ENCODE measurements at regions not wholly inside any gene's neighbourhood (a gene's known extent, or its start where the extent isn't known, plus 50 kb on each side); places are given as distances from the start of the nearest gene placed in this dataset.

GRCh38 chr20:12928358-12928754, 80.4 kb upstream of the SPTLC3 start:
- H3K9ac ChIP-seq (ENCODE audit: low read length) = peak overlapping the region; percentile 35
- no peak overlapping the region for H2AFZ ChIP-seq (ENCODE audit: low read length)
- ChIA-PET POLR2A (ENCODE audit: unreplicated experiment) (no interaction called here), CTCF (interaction anchor here (0.9 to 3.1 kb wide), 2 partner anchors 38 to 102 kb away, joined by 3 to 25 read pairs; no protein-coding TSS in a partner anchor)
- TF ChIP-seq EZH2 (IDR thresholded peaks at IDR 0.05; ENCODE audit: low read length, unreplicated experiment) (no peak), EZH2phosphoT487 (IDR thresholded peaks at IDR 0.05; ENCODE audit: borderline replicate concordance, low read length) (no peak)
- TF ChIP-seq, protein P1, sequence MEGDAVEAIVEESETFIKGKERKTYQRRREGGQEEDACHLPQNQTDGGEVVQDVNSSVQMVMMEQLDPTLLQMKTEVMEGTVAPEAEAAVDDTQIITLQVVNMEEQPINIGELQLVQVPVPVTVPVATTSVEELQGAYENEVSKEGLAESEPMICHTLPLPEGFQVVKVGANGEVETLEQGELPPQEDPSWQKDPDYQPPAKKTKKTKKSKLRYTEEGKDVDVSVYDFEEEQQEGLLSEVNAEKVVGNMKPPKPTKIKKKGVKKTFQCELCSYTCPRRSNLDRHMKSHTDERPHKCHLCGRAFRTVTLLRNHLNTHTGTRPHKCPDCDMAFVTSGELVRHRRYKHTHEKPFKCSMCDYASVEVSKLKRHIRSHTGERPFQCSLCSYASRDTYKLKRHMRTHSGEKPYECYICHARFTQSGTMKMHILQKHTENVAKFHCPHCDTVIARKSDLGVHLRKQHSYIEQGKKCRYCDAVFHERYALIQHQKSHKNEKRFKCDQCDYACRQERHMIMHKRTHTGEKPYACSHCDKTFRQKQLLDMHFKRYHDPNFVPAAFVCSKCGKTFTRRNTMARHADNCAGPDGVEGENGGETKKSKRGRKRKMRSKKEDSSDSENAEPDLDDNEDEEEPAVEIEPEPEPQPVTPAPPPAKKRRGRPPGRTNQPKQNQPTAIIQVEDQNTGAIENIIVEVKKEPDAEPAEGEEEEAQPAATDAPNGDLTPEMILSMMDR (conservative IDR thresholded peaks at IDR 0.05; ENCODE audit: low read depth, low read length) = no peak
- no peaks in the 10 kb centered on the region for H4K20me1 ChIP-seq (ENCODE audit: low read length)
- H3K4me1 ChIP-seq (ENCODE audit: insufficient read depth, low read length) = peaks cover 54% of the 10 kb centered on the region
- H3K79me2 ChIP-seq (ENCODE audit: low read length) = no peaks in the 10 kb centered on the region
- H3K9me2 ChIP-seq (replicated peaks; ENCODE audit: low read length) = no peaks in the 10 kb centered on the region
- H3K36me3 ChIP-seq (ENCODE audit: low read depth, low read length) = no peaks in the 10 kb centered on the region
- H3K4me3 ChIP-seq (ENCODE audit: low read length) = no peak overlapping the region
- DNase-seq (no peak), ATAC-seq (peak; percentile 4)
- intact Hi-C loops (cut with micrococcal nuclease) = loop anchor here (1.0 to 5.0 kb wide), 3 partner anchors 8 to 624 kb away; partner anchors contain the start of gene SPTLC3
- BruUV-seq (replicated peaks) = TSS peak; percentile 96
- H3K27me3 ChIP-seq (ENCODE audit: low read length) = no peaks in the 10 kb centered on the region
- H3F3A ChIP-seq (ENCODE audit: low read length, unreplicated experiment) = peaks cover 16% of the 10 kb centered on the region
- no peaks in the 10 kb centered on the region for H3K9me3 ChIP-seq (ENCODE audit: low read length)
- H3K27ac ChIP-seq (ENCODE audit: low read length) = peak overlapping the region; percentile 90
- H3K4me2 ChIP-seq (ENCODE audit: low read length) = peak overlapping the region; percentile 47

- Histone ChIP-seq H3K4me1 (ENCODE audit: insufficient read depth, low read length) (peaks cover 54% of the 10 kb centered on the region), H3K9me2 (replicated peaks; ENCODE audit: low read length) (no peaks in the 10 kb centered on the region), H3K79me2 (ENCODE audit: low read length) (no peaks in the 10 kb centered on the region), H3K9ac (ENCODE audit: low read length) (peak overlapping the region; percentile 51), H3K36me3 (ENCODE audit: low read depth, low read length) (no peaks in the 10 kb centered on the region), H3F3A (ENCODE audit: low read length, unreplicated experiment) (peaks cover 16% of the 10 kb centered on the region), H3K4me3 (ENCODE audit: low read length) (peak overlapping the region; percentile 34; the same call in 1 of the 2 replicates), H4K20me1 (ENCODE audit: low read length) (no peaks in the 10 kb centered on the region), H3K4me2 (ENCODE audit: low read length) (peak overlapping the region; percentile 72), H3K27ac (ENCODE audit: low read length) (peak overlapping the region; percentile 90), H3K9me3 (ENCODE audit: low read length) (no peaks in the 10 kb centered on the region), H3K27me3 (ENCODE audit: low read length) (no peaks in the 10 kb centered on the region), H2AFZ (ENCODE audit: low read length) (0 out of 2 replicates have a peak overlapping the region, but pooled peaks have one; percentile 5)
- BruUV-seq (replicated peaks) = no TSS peak
- ChIA-PET CTCF (interaction anchor here (0.5 to 3.1 kb wide), 7 partner anchors 35 to 859 kb away, joined by 3 to 25 read pairs (median 3); no protein-coding TSS in a partner anchor), POLR2A (ENCODE audit: unreplicated experiment) (interaction anchor here (0.6 kb wide), 2 partner anchors 35 to 37 kb away, joined by 3 to 4 read pairs; no protein-coding TSS in a partner anchor)
- TF ChIP-seq EZH2phosphoT487 (IDR thresholded peaks at IDR 0.05; ENCODE audit: borderline replicate concordance, low read length) = no peak
- TF ChIP-seq, protein P1 (conservative IDR thresholded peaks at IDR 0.05; ENCODE audit: low read depth, low read length) = peak; percentile 47; the same call in 1 of the 2 replicates
- peak; percentile 96 for DNase-seq
- intact Hi-C loops (cut with micrococcal nuclease) = loop anchor here (1.0 to 5.0 kb wide), 3 partner anchors 7 to 623 kb away; partner anchors contain the start of gene SPTLC3
- peak; percentile 76 for ATAC-seq
Observed at GRCh38 chr20:12928755-12929401, 79.9 kb upstream of the SPTLC3 start.

DNA sequence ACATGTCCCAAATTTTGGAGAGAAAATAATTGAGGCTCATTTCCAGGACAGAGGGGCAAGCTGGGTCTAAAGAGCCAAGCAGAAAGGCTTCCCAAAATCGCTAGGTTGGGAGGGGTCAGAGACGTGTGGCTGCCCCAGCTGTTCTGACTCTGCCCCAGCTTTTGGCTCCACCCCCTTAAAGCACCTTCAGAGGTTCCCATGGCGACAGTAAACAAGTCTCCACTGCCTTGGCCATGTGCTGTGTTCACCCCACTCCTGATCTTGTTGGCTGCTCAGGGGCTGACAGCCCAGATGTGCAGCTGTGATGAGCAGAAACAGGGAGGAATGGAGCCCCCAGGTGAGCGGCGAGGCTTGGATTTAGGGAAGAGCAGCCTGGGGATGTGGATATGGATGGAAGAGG, 72.8 kb upstream of the SPTLC3 start:
- no peak overlapping the region for H2AFZ ChIP-seq (ENCODE audit: low read length)
- peak overlapping the region; percentile 77 for H3K4me2 ChIP-seq (ENCODE audit: low read length)
- ATAC-seq (peak; percentile 52), DNase-seq (peak; percentile 51)
- CTCF ChIA-PET = interaction anchor here (1.0 to 1.7 kb wide), 3 partner anchors 28 to 33 kb away, joined by 3 to 6 read pairs (median 6); no protein-coding TSS in a partner anchor
- intact Hi-C loops (cut with micrococcal nuclease) = loop anchor here (1.0 kb wide), 1 partner anchor 8 kb away; no protein-coding TSS in a partner anchor
- H3K36me3 ChIP-seq (ENCODE audit: low read depth, low read length) = no peaks in the 10 kb centered on the region
- H3K4me3 ChIP-seq (ENCODE audit: low read length) = 0 out of 2 replicates have a peak overlapping the region, but pooled peaks have one; percentile 30
- H3K27me3 ChIP-seq (ENCODE audit: low read length) = no peaks in the 10 kb centered on the region
- H3K9ac ChIP-seq (ENCODE audit: low read length) = peak overlapping the region; percentile 82
- H3K9me3 ChIP-seq (ENCODE audit: low read length) = no peaks in the 10 kb centered on the region
- H4K20me1 ChIP-seq (ENCODE audit: low read length) = no peaks in the 10 kb centered on the region
- POLR2A ChIA-PET (ENCODE audit: unreplicated experiment) = no interaction called here
- peak overlapping the region; percentile 92 for H3K27ac ChIP-seq (ENCODE audit: low read length)
- peaks cover 46% of the 10 kb centered on the region for H3K4me1 ChIP-seq (ENCODE audit: insufficient read depth, low read length)
- no peaks in the 10 kb centered on the region for H3K9me2 ChIP-seq (replicated peaks; ENCODE audit: low read length)
- H3F3A ChIP-seq (ENCODE audit: low read length, unreplicated experiment) = peaks cover 11% of the 10 kb centered on the region
- no TSS peak for BruUV-seq (replicated peaks)
- no peaks in the 10 kb centered on the region for H3K79me2 ChIP-seq (ENCODE audit: low read length)
- TF ChIP-seq, protein P1 (conservative IDR thresholded peaks at IDR 0.05; ENCODE audit: low read depth, low read length) = no peak
- no peak for TF ChIP-seq EZH2 (IDR thresholded peaks at IDR 0.05; ENCODE audit: low read length, unreplicated experiment)
- TF ChIP-seq EZH2phosphoT487 (IDR thresholded peaks at IDR 0.05; ENCODE audit: borderline replicate concordance, low read length) = no peak

Measured in PC-3 (cell line).